ENCODE measurements at regions not wholly inside any gene's neighbourhood (a gene's known extent, or its start where the extent isn't known, plus 50 kb on each side); places are given as distances from the start of the nearest gene placed in this dataset.

DNA sequence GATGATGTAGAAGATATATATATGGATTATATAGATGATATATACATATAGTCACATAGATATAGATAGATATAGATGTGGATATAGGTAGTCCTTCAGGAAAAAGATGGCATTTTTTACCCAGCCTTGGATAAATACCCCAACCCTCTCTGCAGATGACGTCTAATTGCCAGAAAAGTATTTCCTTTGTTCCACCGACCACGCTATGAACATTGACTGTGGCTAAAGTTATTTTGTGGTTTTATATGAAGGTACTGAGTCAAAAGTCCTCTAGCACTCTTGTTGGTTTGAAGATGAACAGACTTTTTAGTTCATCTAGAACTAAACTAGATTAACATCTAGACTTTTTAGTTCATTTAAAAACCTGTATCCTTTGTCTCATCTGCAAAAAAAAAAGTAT is 207.7 kb downstream of the PLOD2 start:
- no peak overlapping the region for H3K14ac ChIP-seq (ENCODE audit: insufficient read depth, low read length)
- H3K23ac ChIP-seq (ENCODE audit: insufficient read length, low read depth, low read length): no peak overlapping the region
- H4K20me1 ChIP-seq (ENCODE audit: control insufficient read depth, insufficient read depth, insufficient read length): no peaks in the 10 kb centered on the region
- no peaks in the 10 kb centered on the region for H3K4me1 ChIP-seq (ENCODE audit: insufficient read depth, low read length)
- no peaks in the 10 kb centered on the region for H3K9me3 ChIP-seq (ENCODE audit: control insufficient read depth, low read depth, low read length)
- H3K56ac ChIP-seq (ENCODE audit: insufficient read length, low read depth, low read length): no peak overlapping the region
- no peaks in the 10 kb centered on the region for H3K23me2 ChIP-seq (ENCODE audit: insufficient read length, low read depth, low read length, poor library complexity, severe bottlenecking)
- H4K5ac ChIP-seq (ENCODE audit: insufficient read length, low read depth, low read length): no peak overlapping the region
- no peak overlapping the region for H3T11ph ChIP-seq (ENCODE audit: low read length)
- no peak overlapping the region for H2BK120ac ChIP-seq (ENCODE audit: low read depth, low read length, poor library complexity, severe bottlenecking)
- H3K9ac ChIP-seq (ENCODE audit: extremely low read depth, insufficient read length, low read length): no peak overlapping the region
- no peaks in the 10 kb centered on the region for H3K79me2 ChIP-seq (ENCODE audit: insufficient read depth, low read length)
- H2BK12ac ChIP-seq (ENCODE audit: insufficient read length, low read depth, low read length): no peak overlapping the region
- H2BK15ac ChIP-seq (ENCODE audit: low read depth, low read length): no peak overlapping the region
- Mint-ChIP-seq H3K4me3 (no peak overlapping the region), H3K4me1 (no peaks in the 10 kb centered on the region), H3K27ac (no peak overlapping the region), H3K27me3 (ENCODE audit: low read depth) (no peaks in the 10 kb centered on the region), H3K9me3 (no peaks in the 10 kb centered on the region; a peak in 1 of 5 replicates), H3K36me3 (ENCODE audit: insufficient read depth in 1 of 3, low read depth in 3 of 3) (no peaks in the 10 kb centered on the region; a peak in 1 of 7 replicates)
- H2BK20ac ChIP-seq (ENCODE audit: low read depth, low read length, poor library complexity, severe bottlenecking): no peak overlapping the region
- H3K27ac ChIP-seq (ENCODE audit: insufficient read length, low read depth, low read length): no peak overlapping the region
- H3K18ac ChIP-seq (ENCODE audit: insufficient read length, low read depth, low read length): no peak overlapping the region
- H2BK5ac ChIP-seq (ENCODE audit: insufficient read length, low read length): no peak overlapping the region
- no peak overlapping the region for H3K4ac ChIP-seq (ENCODE audit: low read depth, low read length)
- DNase-seq: no peak
- no CpG with 5 or more reads among the region's 3 CpGs for WGBS (ENCODE audit: extremely low coverage, insufficient read length, low lambda C conversion rate)
- H3K27me3 ChIP-seq (ENCODE audit: insufficient read depth, low read length): no peaks in the 10 kb centered on the region
- TF ChIP-seq, protein P1, sequence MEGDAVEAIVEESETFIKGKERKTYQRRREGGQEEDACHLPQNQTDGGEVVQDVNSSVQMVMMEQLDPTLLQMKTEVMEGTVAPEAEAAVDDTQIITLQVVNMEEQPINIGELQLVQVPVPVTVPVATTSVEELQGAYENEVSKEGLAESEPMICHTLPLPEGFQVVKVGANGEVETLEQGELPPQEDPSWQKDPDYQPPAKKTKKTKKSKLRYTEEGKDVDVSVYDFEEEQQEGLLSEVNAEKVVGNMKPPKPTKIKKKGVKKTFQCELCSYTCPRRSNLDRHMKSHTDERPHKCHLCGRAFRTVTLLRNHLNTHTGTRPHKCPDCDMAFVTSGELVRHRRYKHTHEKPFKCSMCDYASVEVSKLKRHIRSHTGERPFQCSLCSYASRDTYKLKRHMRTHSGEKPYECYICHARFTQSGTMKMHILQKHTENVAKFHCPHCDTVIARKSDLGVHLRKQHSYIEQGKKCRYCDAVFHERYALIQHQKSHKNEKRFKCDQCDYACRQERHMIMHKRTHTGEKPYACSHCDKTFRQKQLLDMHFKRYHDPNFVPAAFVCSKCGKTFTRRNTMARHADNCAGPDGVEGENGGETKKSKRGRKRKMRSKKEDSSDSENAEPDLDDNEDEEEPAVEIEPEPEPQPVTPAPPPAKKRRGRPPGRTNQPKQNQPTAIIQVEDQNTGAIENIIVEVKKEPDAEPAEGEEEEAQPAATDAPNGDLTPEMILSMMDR (conservative IDR thresholded peaks at IDR 0.05): no peak
- no peaks in the 10 kb centered on the region for H3K79me1 ChIP-seq (ENCODE audit: insufficient read depth, low read depth, low read length, poor library complexity, severe bottlenecking)
- no peak overlapping the region for H2AFZ ChIP-seq (ENCODE audit: low read length)
- no peak overlapping the region for H4K8ac ChIP-seq (replicated peaks; ENCODE audit: insufficient read length, low read depth, low read length)
- no peak overlapping the region for H2AK5ac ChIP-seq (ENCODE audit: insufficient read length, low read length)
- no peak overlapping the region for H3K4me2 ChIP-seq (ENCODE audit: insufficient read depth, insufficient read length, low read length)
- H4K91ac ChIP-seq (ENCODE audit: insufficient read length, low read depth, low read length): no peak overlapping the region

Data from H9 (cell line).